ENCODE measurements at regions not wholly inside any gene's neighbourhood (a gene's known extent, or its start where the extent isn't known, plus 50 kb on each side); places are given as distances from the start of the nearest gene placed in this dataset.

- Histone ChIP-seq H2AFZ (ENCODE audit: insufficient read depth, low read length, poor library complexity) (no peak overlapping the region), H3K36me3 (ENCODE audit: control insufficient read depth in 1 of 2, insufficient read depth in 2 of 2, low read length in 2 of 2) (no peaks in the 10 kb centered on the region), H4K91ac (ENCODE audit: low read depth, low read length) (no peak overlapping the region), H2BK120ac (ENCODE audit: insufficient read depth, low read length, poor library complexity) (no peak overlapping the region), H3K14ac (ENCODE audit: low read length) (no peak overlapping the region), H3K23ac (ENCODE audit: low read length) (peak overlapping the region; percentile 17), H3K4me2 (ENCODE audit: low read length) (no peak overlapping the region), H3K79me2 (ENCODE audit: control insufficient read depth, insufficient read depth, low read length, poor library complexity) (no peaks in the 10 kb centered on the region), H3K4me1 (ENCODE audit: control insufficient read depth in 1 of 2, insufficient read depth in 2 of 2, low read length in 2 of 2) (no peaks in the 10 kb centered on the region), H3K27me3 (ENCODE audit: insufficient read depth, low read length) (no peaks in the 10 kb centered on the region), H3K4ac (ENCODE audit: low read depth, low read length) (no peak overlapping the region), H3K27ac (ENCODE audit: low read depth, low read length) (no peak overlapping the region), H2BK12ac (ENCODE audit: low read length) (no peak overlapping the region), H4K8ac (ENCODE audit: low read depth, low read length) (no peak overlapping the region), H4K12ac (ENCODE audit: low read depth, low read length) (no peak overlapping the region), H3K9ac (ENCODE audit: low read length) (no peak overlapping the region), H3K9me3 (ENCODE audit: insufficient read depth, low read depth, low read length) (no peaks in the 10 kb centered on the region), H3K79me1 (ENCODE audit: low read length) (no peaks in the 10 kb centered on the region), H2BK5ac (ENCODE audit: low read depth, low read length, poor library complexity) (no peak overlapping the region), H3K4me3 (ENCODE audit: low read depth, low read length) (no peak overlapping the region), H3K18ac (ENCODE audit: low read length) (no peak overlapping the region), H2AK5ac (ENCODE audit: low read length) (no peak overlapping the region)
- no CpG with 5 or more reads among the region's 2 CpGs for WGBS (ENCODE audit: extremely low coverage, insufficient coverage, insufficient read length)
- no peak for DNase-seq
Observed at GRCh38 chr6:63486196-63486595, 86.1 kb upstream of the LOC128125822 start.

GRCh38 chr6:63487103-63487813 lies 85.0 kb upstream of the LOC128125822 start:
- H4K91ac ChIP-seq (ENCODE audit: low read depth, low read length), result no peak overlapping the region
- H3K4ac ChIP-seq (ENCODE audit: low read depth, low read length), result no peak overlapping the region
- no peak overlapping the region for H3K23ac ChIP-seq (ENCODE audit: low read length)
- H3K9me3 ChIP-seq (ENCODE audit: insufficient read depth, low read depth, low read length), result no peaks in the 10 kb centered on the region
- H2BK5ac ChIP-seq (ENCODE audit: low read depth, low read length, poor library complexity), result no peak overlapping the region
- no peak overlapping the region for H3K14ac ChIP-seq (ENCODE audit: low read length)
- H3K4me3 ChIP-seq (ENCODE audit: low read depth, low read length), result no peak overlapping the region
- H4K8ac ChIP-seq (ENCODE audit: low read depth, low read length), result no peak overlapping the region
- DNase-seq, result peak in 1 of 2 donors; percentile 51
- no peak overlapping the region for H3K9ac ChIP-seq (ENCODE audit: low read length)
- WGBS (ENCODE audit: extremely low coverage, insufficient coverage, insufficient read length), result no CpG with 5 or more reads among the region's 9 CpGs
- no peak overlapping the region for H2AK5ac ChIP-seq (ENCODE audit: low read length)
- H2AFZ ChIP-seq (ENCODE audit: insufficient read depth, low read length, poor library complexity), result no peak overlapping the region
- H3K27ac ChIP-seq (ENCODE audit: low read depth, low read length), result no peak overlapping the region
- no peaks in the 10 kb centered on the region for H3K79me2 ChIP-seq (ENCODE audit: control insufficient read depth, insufficient read depth, low read length, poor library complexity)
- no peaks in the 10 kb centered on the region for H3K79me1 ChIP-seq (ENCODE audit: low read length)
- no peak overlapping the region for H2BK12ac ChIP-seq (ENCODE audit: low read length)
- no peak overlapping the region for H2BK120ac ChIP-seq (ENCODE audit: insufficient read depth, low read length, poor library complexity)
- no peak overlapping the region for H3K18ac ChIP-seq (ENCODE audit: low read length)
- H3K36me3 ChIP-seq (ENCODE audit: control insufficient read depth in 1 of 2, insufficient read depth in 2 of 2, low read length in 2 of 2), result no peaks in the 10 kb centered on the region
- H3K27me3 ChIP-seq (ENCODE audit: insufficient read depth, low read length), result no peaks in the 10 kb centered on the region
- no peaks in the 10 kb centered on the region for H3K4me1 ChIP-seq (ENCODE audit: control insufficient read depth in 1 of 2, insufficient read depth in 2 of 2, low read length in 2 of 2)
- no peak overlapping the region for H4K12ac ChIP-seq (ENCODE audit: low read depth, low read length)
- no peak overlapping the region for H3K4me2 ChIP-seq (ENCODE audit: low read length)

- H3K23ac ChIP-seq (ENCODE audit: low read length), result no peak overlapping the region
- H3K14ac ChIP-seq (ENCODE audit: low read length), result no peak overlapping the region
- H2AFZ ChIP-seq (ENCODE audit: insufficient read depth, low read length, poor library complexity), result no peak overlapping the region
- H2BK12ac ChIP-seq (ENCODE audit: low read length), result no peak overlapping the region
- H3K36me3 ChIP-seq (ENCODE audit: control insufficient read depth in 1 of 2, insufficient read depth in 2 of 2, low read length in 2 of 2), result no peaks in the 10 kb centered on the region
- no peak overlapping the region for H4K8ac ChIP-seq (ENCODE audit: low read depth, low read length)
- H3K27me3 ChIP-seq (ENCODE audit: insufficient read depth, low read length), result no peaks in the 10 kb centered on the region
- H2BK5ac ChIP-seq (ENCODE audit: low read depth, low read length, poor library complexity), result no peak overlapping the region
- H3K9ac ChIP-seq (ENCODE audit: low read length), result no peak overlapping the region
- no peak overlapping the region for H3K4me2 ChIP-seq (ENCODE audit: low read length)
- no peak overlapping the region for H2AK5ac ChIP-seq (ENCODE audit: low read length)
- DNase-seq, result no peak
- H3K9me3 ChIP-seq (ENCODE audit: insufficient read depth, low read depth, low read length), result no peaks in the 10 kb centered on the region
- no CpG with 5 or more reads among the region's 2 CpGs for WGBS (ENCODE audit: extremely low coverage, insufficient coverage, insufficient read length)
- H3K79me2 ChIP-seq (ENCODE audit: control insufficient read depth, insufficient read depth, low read length, poor library complexity), result no peaks in the 10 kb centered on the region
- H4K91ac ChIP-seq (ENCODE audit: low read depth, low read length), result no peak overlapping the region
- H3K27ac ChIP-seq (ENCODE audit: low read depth, low read length), result no peak overlapping the region
- no peak overlapping the region for H2BK120ac ChIP-seq (ENCODE audit: insufficient read depth, low read length, poor library complexity)
- H3K79me1 ChIP-seq (ENCODE audit: low read length), result no peaks in the 10 kb centered on the region
- no peak overlapping the region for H3K4ac ChIP-seq (ENCODE audit: low read depth, low read length)
- H3K18ac ChIP-seq (ENCODE audit: low read length), result no peak overlapping the region
- no peaks in the 10 kb centered on the region for H3K4me1 ChIP-seq (ENCODE audit: control insufficient read depth in 1 of 2, insufficient read depth in 2 of 2, low read length in 2 of 2)
- H4K12ac ChIP-seq (ENCODE audit: low read depth, low read length), result no peak overlapping the region
- no peak overlapping the region for H3K4me3 ChIP-seq (ENCODE audit: low read depth, low read length)
Observed at GRCh38 chr6:63491119-63491518, 81.2 kb upstream of the LOC128125822 start.

GRCh38 chr6:63492476-63492875 lies 79.8 kb upstream of the LOC128125822 start:
- no peak overlapping the region for H3K4ac ChIP-seq (ENCODE audit: low read depth, low read length)
- H3K27me3 ChIP-seq (ENCODE audit: insufficient read depth, low read length), result no peaks in the 10 kb centered on the region
- H3K36me3 ChIP-seq (ENCODE audit: control insufficient read depth in 1 of 2, insufficient read depth in 2 of 2, low read length in 2 of 2), result no peaks in the 10 kb centered on the region
- no peak overlapping the region for H3K4me3 ChIP-seq (ENCODE audit: low read depth, low read length)
- H3K9ac ChIP-seq (ENCODE audit: low read length), result no peak overlapping the region
- no peak overlapping the region for H2BK120ac ChIP-seq (ENCODE audit: insufficient read depth, low read length, poor library complexity)
- no peak overlapping the region for H3K14ac ChIP-seq (ENCODE audit: low read length)
- H4K91ac ChIP-seq (ENCODE audit: low read depth, low read length), result no peak overlapping the region
- no peak for DNase-seq
- no peak overlapping the region for H2BK5ac ChIP-seq (ENCODE audit: low read depth, low read length, poor library complexity)
- H3K18ac ChIP-seq (ENCODE audit: low read length), result no peak overlapping the region
- H2BK12ac ChIP-seq (ENCODE audit: low read length), result no peak overlapping the region
- H3K23ac ChIP-seq (ENCODE audit: low read length), result no peak overlapping the region
- no peaks in the 10 kb centered on the region for H3K4me1 ChIP-seq (ENCODE audit: control insufficient read depth in 1 of 2, insufficient read depth in 2 of 2, low read length in 2 of 2)
- no CpG with 5 or more reads among the region's 2 CpGs for WGBS (ENCODE audit: extremely low coverage, insufficient coverage, insufficient read length)
- no peaks in the 10 kb centered on the region for H3K9me3 ChIP-seq (ENCODE audit: insufficient read depth, low read depth, low read length)
- no peak overlapping the region for H2AFZ ChIP-seq (ENCODE audit: insufficient read depth, low read length, poor library complexity)
- H3K4me2 ChIP-seq (ENCODE audit: low read length), result no peak overlapping the region
- H3K27ac ChIP-seq (ENCODE audit: low read depth, low read length), result no peak overlapping the region
- H4K12ac ChIP-seq (ENCODE audit: low read depth, low read length), result no peak overlapping the region
- H4K8ac ChIP-seq (ENCODE audit: low read depth, low read length), result no peak overlapping the region
- no peak overlapping the region for H2AK5ac ChIP-seq (ENCODE audit: low read length)
- H3K79me1 ChIP-seq (ENCODE audit: low read length), result no peaks in the 10 kb centered on the region
- no peaks in the 10 kb centered on the region for H3K79me2 ChIP-seq (ENCODE audit: control insufficient read depth, insufficient read depth, low read length, poor library complexity)

Measured in trophoblast cell (in vitro differentiated cells and primary cell).